ENCODE measurements at regions not wholly inside any gene's neighbourhood (a gene's known extent, or its start where the extent isn't known, plus 50 kb on each side); places are given as distances from the start of the nearest gene placed in this dataset.
A peak's percentile ranks its signal among the peaks of the same experiment; 100 is the strongest.
"Not testable (repeated sequence)": the region's sequence is repeated elsewhere in the genome, so short reads cannot be mapped to it uniquely, and the experiment has no call there.

DNA sequence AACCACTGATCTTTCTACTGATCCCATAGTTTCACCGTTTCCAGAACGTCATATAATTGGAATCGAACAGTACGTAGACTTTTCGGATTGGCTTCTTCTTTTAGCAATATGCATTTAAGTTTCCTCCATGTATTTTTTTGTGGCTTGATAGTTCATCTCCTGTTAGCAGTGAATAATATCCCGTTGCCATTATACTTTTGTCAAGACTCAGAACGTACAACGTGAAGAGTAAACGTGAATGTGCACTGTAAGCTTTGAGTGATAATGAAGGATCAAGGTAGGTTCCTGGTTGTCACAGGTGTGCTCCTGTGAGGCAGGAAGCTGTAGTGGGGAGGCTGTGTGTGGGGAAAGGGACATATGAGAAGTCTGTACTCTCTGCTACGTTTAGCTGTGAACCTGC is 1463.7 kb downstream of the FOXD4L5 start:
- H3K27ac ChIP-seq (ENCODE audit: low read depth, low read length); H3K4me3 ChIP-seq (ENCODE audit: low read depth in 1 of 2, low read length in 2 of 2); H3K9me3 ChIP-seq (ENCODE audit: low read length); H3K4me1 ChIP-seq (ENCODE audit: insufficient read depth, low read length); H3K36me3 ChIP-seq (ENCODE audit: insufficient read depth, low read length); H3K9ac ChIP-seq (ENCODE audit: low read length): not testable (repeated sequence)
- H3K27me3 ChIP-seq (ENCODE audit: control insufficient read depth in 1 of 2, insufficient read depth in 2 of 2, low read length in 2 of 2) = peaks cover 0 to 13% of the 10 kb centered on the region in 2 donors

DNA sequence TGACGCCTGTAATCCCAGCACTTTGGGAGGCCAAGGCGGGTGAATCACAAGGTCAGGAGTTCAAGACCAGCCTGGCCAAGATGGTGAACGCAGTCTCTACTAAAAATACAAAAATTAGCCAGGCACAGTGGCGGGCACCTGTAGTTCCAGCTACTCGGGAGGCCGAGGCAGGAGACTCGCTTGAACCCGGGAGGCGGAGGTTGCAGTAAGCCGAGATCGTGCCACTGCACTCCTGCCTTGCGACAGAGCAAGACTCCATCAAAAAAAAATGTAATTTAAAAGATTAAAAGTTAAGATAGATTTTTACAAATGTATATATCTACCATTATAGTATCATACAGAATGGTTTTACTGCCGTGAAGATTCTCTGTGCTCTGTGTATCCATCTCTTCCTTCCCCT is 1464.1 kb downstream of the FOXD4L5 start:
- H3K36me3 ChIP-seq (ENCODE audit: insufficient read depth, low read length); H3K4me3 ChIP-seq (ENCODE audit: low read depth in 1 of 2, low read length in 2 of 2); H3K27ac ChIP-seq (ENCODE audit: low read depth, low read length); H3K4me1 ChIP-seq (ENCODE audit: insufficient read depth, low read length); H3K9ac ChIP-seq (ENCODE audit: low read length); H3K9me3 ChIP-seq (ENCODE audit: low read length): not testable (repeated sequence)
- peaks cover 0 to 13% of the 10 kb centered on the region in 2 donors for H3K27me3 ChIP-seq (ENCODE audit: control insufficient read depth in 1 of 2, insufficient read depth in 2 of 2, low read length in 2 of 2)

GRCh38 chr9:63820383-63820782 is 1464.6 kb downstream of the FOXD4L5 start:
- not testable (repeated sequence) for H3K4me1 ChIP-seq (ENCODE audit: insufficient read depth, low read length); H3K36me3 ChIP-seq (ENCODE audit: insufficient read depth, low read length); H3K4me3 ChIP-seq (ENCODE audit: low read depth in 1 of 2, low read length in 2 of 2); H3K27ac ChIP-seq (ENCODE audit: low read depth, low read length); H3K9me3 ChIP-seq (ENCODE audit: low read length); H3K9ac ChIP-seq (ENCODE audit: low read length)
- H3K27me3 ChIP-seq (ENCODE audit: control insufficient read depth in 1 of 2, insufficient read depth in 2 of 2, low read length in 2 of 2) = peaks cover 0 to 13% of the 10 kb centered on the region in 2 donors

GRCh38 chr9:63817622-63818518 is 1467.1 kb downstream of the FOXD4L5 start:
- no peaks in the 10 kb centered on the region for H3K36me3 ChIP-seq (ENCODE audit: insufficient read depth, low read length)
- no peak overlapping the region for H3K9ac ChIP-seq (ENCODE audit: low read length)
- peaks cover 0 to 13% of the 10 kb centered on the region in 2 donors for H3K27me3 ChIP-seq (ENCODE audit: control insufficient read depth in 1 of 2, insufficient read depth in 2 of 2, low read length in 2 of 2)
- no peaks in the 10 kb centered on the region for H3K9me3 ChIP-seq (ENCODE audit: low read length)
- no peak overlapping the region for H3K27ac ChIP-seq (ENCODE audit: low read depth, low read length)
- H3K4me3 ChIP-seq (ENCODE audit: low read depth in 1 of 2, low read length in 2 of 2) = peak overlapping the region; percentile 26
- peaks cover 3% of the 10 kb centered on the region for H3K4me1 ChIP-seq (ENCODE audit: insufficient read depth, low read length)

- Histone ChIP-seq H3K4me3 (ENCODE audit: low read depth in 1 of 2, low read length in 2 of 2) (peak overlapping the region; percentile 26 to 51), H3K27me3 (ENCODE audit: control insufficient read depth in 1 of 2, insufficient read depth in 2 of 2, low read length in 2 of 2) (peaks cover 0 to 13% of the 10 kb centered on the region in 2 donors), H3K27ac (ENCODE audit: low read depth, low read length) (no peak overlapping the region)
Observed at GRCh38 chr9:63816751-63817621, 1468.0 kb downstream of the FOXD4L5 start.

GRCh38 chr9:63814970-63815669 is 1469.9 kb downstream of the FOXD4L5 start:
- H3K27me3 ChIP-seq (ENCODE audit: control insufficient read depth in 1 of 2, insufficient read depth in 2 of 2, low read length in 2 of 2) = peaks cover 0 to 13% of the 10 kb centered on the region in 2 donors
- H3K4me3 ChIP-seq (ENCODE audit: low read depth in 1 of 2, low read length in 2 of 2); H3K9me3 ChIP-seq (ENCODE audit: low read length): not testable (repeated sequence)

More at GRCh38 chr9:63816751-63817621, 1468.0 kb downstream of the FOXD4L5 start:
- H3K9ac ChIP-seq (ENCODE audit: low read length) = no peak overlapping the region
- H3K9me3 ChIP-seq (ENCODE audit: low read length) = no peaks in the 10 kb centered on the region
- peaks cover 3% of the 10 kb centered on the region for H3K4me1 ChIP-seq (ENCODE audit: insufficient read depth, low read length)
- no peaks in the 10 kb centered on the region for H3K36me3 ChIP-seq (ENCODE audit: insufficient read depth, low read length)

DNA sequence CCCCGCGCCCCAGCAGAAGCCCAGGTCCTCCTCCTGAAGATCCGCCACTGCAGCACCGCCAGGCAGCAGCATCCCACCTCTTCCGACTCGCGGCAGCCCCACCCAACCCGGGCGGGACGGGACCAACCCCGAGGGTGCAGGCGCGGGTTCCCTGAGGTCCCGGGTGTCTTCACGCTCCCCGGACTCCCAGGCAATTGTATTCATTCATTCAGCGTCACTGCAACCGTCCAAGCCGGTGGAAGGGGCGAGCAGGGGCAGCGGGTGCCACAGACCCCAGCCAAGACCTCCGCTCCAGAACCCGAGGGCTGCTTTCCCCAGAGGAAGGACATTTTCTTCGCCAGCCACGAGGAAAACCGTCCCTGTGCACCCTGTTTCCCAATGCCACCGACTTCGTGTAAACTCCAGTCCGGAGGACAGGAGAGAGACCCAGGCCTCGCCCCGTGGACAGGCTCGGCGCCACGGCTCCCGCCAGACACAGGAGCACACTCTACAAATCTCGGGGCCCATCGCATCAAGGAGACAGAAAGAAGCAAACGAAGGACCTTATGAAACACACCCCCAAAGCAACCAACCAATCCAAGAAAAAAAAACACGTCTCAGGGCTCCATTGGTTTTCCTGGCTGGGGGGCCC is 1471.5 kb downstream of the FOXD4L5 start:
- H3K9me3 ChIP-seq (ENCODE audit: low read length); H3K27ac ChIP-seq (ENCODE audit: low read depth, low read length); H3K4me3 ChIP-seq (ENCODE audit: low read depth in 1 of 2, low read length in 2 of 2); H3K4me1 ChIP-seq (ENCODE audit: insufficient read depth, low read length); H3K9ac ChIP-seq (ENCODE audit: low read length); H3K36me3 ChIP-seq (ENCODE audit: insufficient read depth, low read length): not testable (repeated sequence)
- peaks cover 0 to 13% of the 10 kb centered on the region in 2 donors for H3K27me3 ChIP-seq (ENCODE audit: control insufficient read depth in 1 of 2, insufficient read depth in 2 of 2, low read length in 2 of 2)

More at GRCh38 chr9:63814970-63815669, 1469.9 kb downstream of the FOXD4L5 start:
- H3K4me1 ChIP-seq (ENCODE audit: insufficient read depth, low read length); H3K9ac ChIP-seq (ENCODE audit: low read length); H3K36me3 ChIP-seq (ENCODE audit: insufficient read depth, low read length); H3K27ac ChIP-seq (ENCODE audit: low read depth, low read length): not testable (repeated sequence)

GRCh38 chr9:63812822-63813221 is 1472.2 kb downstream of the FOXD4L5 start:
- H3K4me1 ChIP-seq (ENCODE audit: insufficient read depth, low read length); H3K9ac ChIP-seq (ENCODE audit: low read length); H3K9me3 ChIP-seq (ENCODE audit: low read length); H3K27me3 ChIP-seq (ENCODE audit: control insufficient read depth in 1 of 2, insufficient read depth in 2 of 2, low read length in 2 of 2); H3K4me3 ChIP-seq (ENCODE audit: low read depth in 1 of 2, low read length in 2 of 2); H3K36me3 ChIP-seq (ENCODE audit: insufficient read depth, low read length); H3K27ac ChIP-seq (ENCODE audit: low read depth, low read length): not testable (repeated sequence)

DNA sequence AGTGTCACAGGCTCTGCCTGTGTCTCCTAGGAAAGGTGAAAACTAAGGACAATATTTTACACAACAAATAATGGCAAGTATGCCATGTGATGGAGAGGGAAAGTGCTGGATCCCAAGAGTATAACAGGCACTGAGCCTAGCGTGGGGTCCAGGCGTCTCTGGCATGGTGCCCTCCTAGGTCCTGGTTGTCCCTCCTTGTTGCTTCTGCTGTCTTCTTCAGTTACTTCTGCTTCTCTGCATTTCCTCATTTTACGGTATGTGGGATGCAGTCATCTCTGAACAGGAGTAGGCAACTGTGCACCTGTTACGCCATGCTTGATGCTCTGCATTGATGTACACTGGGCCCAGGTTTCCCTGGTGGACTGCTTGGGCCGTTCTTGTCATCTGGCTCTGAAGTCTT is 1480.8 kb downstream of the FOXD4L5 start:
- H3K36me3 ChIP-seq (ENCODE audit: insufficient read depth, low read length); H3K4me1 ChIP-seq (ENCODE audit: insufficient read depth, low read length); H3K9ac ChIP-seq (ENCODE audit: low read length); H3K9me3 ChIP-seq (ENCODE audit: low read length); H3K4me3 ChIP-seq (ENCODE audit: low read depth in 1 of 2, low read length in 2 of 2); H3K27ac ChIP-seq (ENCODE audit: low read depth, low read length); H3K27me3 ChIP-seq (ENCODE audit: control insufficient read depth in 1 of 2, insufficient read depth in 2 of 2, low read length in 2 of 2): not testable (repeated sequence)

- H3K9me3 ChIP-seq (ENCODE audit: low read length); H3K27ac ChIP-seq (ENCODE audit: low read depth, low read length); H3K27me3 ChIP-seq (ENCODE audit: control insufficient read depth in 1 of 2, insufficient read depth in 2 of 2, low read length in 2 of 2); H3K9ac ChIP-seq (ENCODE audit: low read length); H3K4me1 ChIP-seq (ENCODE audit: insufficient read depth, low read length); H3K36me3 ChIP-seq (ENCODE audit: insufficient read depth, low read length); H3K4me3 ChIP-seq (ENCODE audit: low read depth in 1 of 2, low read length in 2 of 2): not testable (repeated sequence)
Observed at GRCh38 chr9:63794081-63794685, 1490.8 kb downstream of the FOXD4L5 start.
